ENCODE measurements at regions not wholly inside any gene's neighbourhood (a gene's known extent, or its start where the extent isn't known, plus 50 kb on each side); places are given as distances from the start of the nearest gene placed in this dataset.
"Not testable (repeated sequence)": the region's sequence is repeated elsewhere in the genome, so short reads cannot be mapped to it uniquely, and the experiment has no call there.

- TF ChIP-seq CTCF (conservative IDR thresholded peaks at IDR 0.05; ENCODE audit: low read depth, low read length); SMC3 (IDR thresholded peaks at IDR 0.05; ENCODE audit: low read depth, low read length); CEBPB (IDR thresholded peaks at IDR 0.05; ENCODE audit: low read depth, low read length); POLR2A (IDR thresholded peaks at IDR 0.05; ENCODE audit: low read depth, low read length); RAD21 (IDR thresholded peaks at IDR 0.05; ENCODE audit: low read length); MXI1 (IDR thresholded peaks at IDR 0.05; ENCODE audit: borderline replicate concordance, low read depth, low read length); NFE2L2 (IDR thresholded peaks at IDR 0.05; ENCODE audit: low read depth, low read length); BHLHE40 (IDR thresholded peaks at IDR 0.05; ENCODE audit: low read depth, low read length); RCOR1 (IDR thresholded peaks at IDR 0.05; ENCODE audit: insufficient replicate concordance, low read length): not testable (repeated sequence)
- TF ChIP-seq, protein P1, sequence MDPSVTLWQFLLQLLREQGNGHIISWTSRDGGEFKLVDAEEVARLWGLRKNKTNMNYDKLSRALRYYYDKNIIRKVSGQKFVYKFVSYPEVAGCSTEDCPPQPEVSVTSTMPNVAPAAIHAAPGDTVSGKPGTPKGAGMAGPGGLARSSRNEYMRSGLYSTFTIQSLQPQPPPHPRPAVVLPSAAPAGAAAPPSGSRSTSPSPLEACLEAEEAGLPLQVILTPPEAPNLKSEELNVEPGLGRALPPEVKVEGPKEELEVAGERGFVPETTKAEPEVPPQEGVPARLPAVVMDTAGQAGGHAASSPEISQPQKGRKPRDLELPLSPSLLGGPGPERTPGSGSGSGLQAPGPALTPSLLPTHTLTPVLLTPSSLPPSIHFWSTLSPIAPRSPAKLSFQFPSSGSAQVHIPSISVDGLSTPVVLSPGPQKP (IDR thresholded peaks at IDR 0.05; ENCODE audit: borderline replicate concordance, low read depth, low read length) = not testable (repeated sequence)
- TF ChIP-seq, protein P2, sequence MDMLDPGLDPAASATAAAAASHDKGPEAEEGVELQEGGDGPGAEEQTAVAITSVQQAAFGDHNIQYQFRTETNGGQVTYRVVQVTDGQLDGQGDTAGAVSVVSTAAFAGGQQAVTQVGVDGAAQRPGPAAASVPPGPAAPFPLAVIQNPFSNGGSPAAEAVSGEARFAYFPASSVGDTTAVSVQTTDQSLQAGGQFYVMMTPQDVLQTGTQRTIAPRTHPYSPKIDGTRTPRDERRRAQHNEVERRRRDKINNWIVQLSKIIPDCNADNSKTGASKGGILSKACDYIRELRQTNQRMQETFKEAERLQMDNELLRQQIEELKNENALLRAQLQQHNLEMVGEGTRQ (IDR thresholded peaks at IDR 0.05; ENCODE audit: low read depth, low read length) = not testable (repeated sequence)
Observed at GRCh38 chr4:97101171-97101570, 1042.1 kb downstream of the STPG2 start.
